Sigmoid colon (tissue), 4 donors: ENCODE measurements at regions not wholly inside any gene's neighbourhood (a gene's known extent, or its start where the extent isn't known, plus 50 kb on each side); places are given as distances from the start of the nearest gene placed in this dataset.

Source experiments
- POLR2A ChIP-seq, 2 donors: fragments of 450-650 bp; IDR thresholded peaks; one replicate each; pipeline ENCODE4 v1.6.1; 2016; ENCODE audit warnings: antibody characterized with exemption in 2 of 2, mild to moderate bottlenecking in 2 of 2, moderate library complexity in 2 of 2
- POLR2AphosphoS5 ChIP-seq, 4 donors: sonication (generic); formaldehyde crosslinking; IDR thresholded peaks; one replicate each; pipeline ENCODE4 v1.6.1; 2017; ENCODE audit warnings: antibody characterized with exemption in 4 of 4
- TF ChIP-seq, protein P1 (sequence below), 4 experiments: fragments of 450-650 bp in 3 of 4; fragments of 200-600 bp in 1 of 4; IDR thresholded peaks; one replicate each; pipeline ENCODE4 v1.5.1; 2016 to 2019; ENCODE audit warnings: antibody characterized with exemption in 4 of 4, mild to moderate bottlenecking in 3 of 4, moderate library complexity in 2 of 4

DNA sequence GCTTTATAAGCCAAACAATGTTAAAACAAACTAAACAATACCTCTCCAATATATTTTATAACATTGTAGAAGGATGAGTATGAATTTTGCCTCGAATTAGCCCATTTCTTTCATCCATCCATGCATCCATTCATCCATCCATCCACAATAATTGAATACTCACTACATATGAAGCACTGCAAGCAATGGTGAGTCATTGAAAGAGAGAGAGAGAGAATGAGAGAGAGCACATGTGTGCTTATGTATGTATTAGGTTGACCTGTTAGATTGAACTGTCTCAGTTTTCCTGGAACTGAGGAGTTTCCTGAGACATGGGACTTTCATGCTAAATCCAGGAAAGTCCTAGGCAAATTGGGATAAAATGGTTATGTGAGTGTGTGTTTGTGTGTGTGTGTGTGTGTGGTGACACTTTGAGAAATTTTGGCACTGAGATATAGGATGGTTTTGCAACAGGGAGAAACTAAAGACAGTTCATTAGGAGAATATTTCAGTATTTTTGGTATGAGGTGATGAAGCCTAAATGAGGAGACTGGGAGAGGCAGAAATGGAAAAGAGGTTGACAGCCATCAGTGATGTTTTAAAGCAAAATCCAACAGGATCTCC, 98.4 kb downstream of the C12orf75 start:
- TF ChIP-seq, protein P1, sequence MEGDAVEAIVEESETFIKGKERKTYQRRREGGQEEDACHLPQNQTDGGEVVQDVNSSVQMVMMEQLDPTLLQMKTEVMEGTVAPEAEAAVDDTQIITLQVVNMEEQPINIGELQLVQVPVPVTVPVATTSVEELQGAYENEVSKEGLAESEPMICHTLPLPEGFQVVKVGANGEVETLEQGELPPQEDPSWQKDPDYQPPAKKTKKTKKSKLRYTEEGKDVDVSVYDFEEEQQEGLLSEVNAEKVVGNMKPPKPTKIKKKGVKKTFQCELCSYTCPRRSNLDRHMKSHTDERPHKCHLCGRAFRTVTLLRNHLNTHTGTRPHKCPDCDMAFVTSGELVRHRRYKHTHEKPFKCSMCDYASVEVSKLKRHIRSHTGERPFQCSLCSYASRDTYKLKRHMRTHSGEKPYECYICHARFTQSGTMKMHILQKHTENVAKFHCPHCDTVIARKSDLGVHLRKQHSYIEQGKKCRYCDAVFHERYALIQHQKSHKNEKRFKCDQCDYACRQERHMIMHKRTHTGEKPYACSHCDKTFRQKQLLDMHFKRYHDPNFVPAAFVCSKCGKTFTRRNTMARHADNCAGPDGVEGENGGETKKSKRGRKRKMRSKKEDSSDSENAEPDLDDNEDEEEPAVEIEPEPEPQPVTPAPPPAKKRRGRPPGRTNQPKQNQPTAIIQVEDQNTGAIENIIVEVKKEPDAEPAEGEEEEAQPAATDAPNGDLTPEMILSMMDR (IDR thresholded peaks at IDR 0.05) = no peak
- TF ChIP-seq POLR2AphosphoS5 (IDR thresholded peaks at IDR 0.05) (no peak), POLR2A (IDR thresholded peaks at IDR 0.05) (no peak)
